HepG2 (cell line): ENCODE measurements at regions not wholly inside any gene's neighbourhood (a gene's known extent, or its start where the extent isn't known, plus 50 kb on each side); places are given as distances from the start of the nearest gene placed in this dataset.

Source experiments
- ATAC-seq: fragments of 200-7000 bp; cut with Tn5 transposase; 3 replicates; pipeline ENCODE4 v1.9.1; 2020; ENCODE audit warnings: mild to moderate bottlenecking, moderate library complexity
- BruUV-seq: library from RNA; stranded (reverse); fragments of 400-500 nt; replicated peaks from 2 replicates; lab custom pipeline; 2021; lab: Mats Ljungman, UMichigan
- CTCF ChIA-PET: fragments of 300-600 bp; formaldehyde crosslinking; extraction: SDS; loops from one replicate; lab custom pipeline; 2021; ENCODE audit warnings: low total read pairs, inconsistent platforms, low intra/inter-chr PET ratio; lab: Yijun Ruan, JAX
- POLR2A ChIA-PET: fragments of 350-600 bp; sonication (Branson Sonifier 250); formaldehyde crosslinking; loops from one replicate; lab custom pipeline; 2020; ENCODE audit warnings: antibody characterized with exemption, inconsistent platforms; lab: Yijun Ruan, JAX
- DNase-seq: peaks from one replicate; pipeline ENCODE4 v3.0.0-alpha.2; 2015; ENCODE audit warnings: low spot score
- FAIRE-seq: peaks from 3 replicates; lab custom pipeline; 2011; peaks lifted over from hg19 to GRCh38; lab: Jason Lieb, UNC
- H2AFZ ChIP-seq: one replicate; pipeline ENCODE4 v1.6.1; 2011; ENCODE audit warnings: low read length, inconsistent platforms
- H3K27ac ChIP-seq: fragments of 300-600 bp; 3 replicates; pipeline ENCODE4 v1.8.0; 2011; ENCODE audit warnings: mixed run types, mild to moderate bottlenecking, mixed read lengths, low read length, inconsistent platforms; ENCODE audit not compliant: insufficient read depth; ENCODE audit errors: extremely low read length
- H3K27me3 ChIP-seq, 2 experiments: fragments of 200-600 bp in 1 of 2; 2 replicates in 1 of 2; 3 replicates in 1 of 2; pipeline versions ENCODE4 v1.6.0 to v1.8.0; 2011; ENCODE audit warnings: low read length in 2 of 2, mild to moderate bottlenecking in 2 of 2, moderate library complexity in 2 of 2, inconsistent platforms in 1 of 2; ENCODE audit not compliant: insufficient read depth in 2 of 2, control insufficient read depth in 1 of 2
- H3K36me3 ChIP-seq, 2 experiments: fragments of 200-600 bp in 1 of 2; replicated peaks in 1 of 2; 2 replicates in 1 of 2; 3 replicates in 1 of 2; pipeline versions ENCODE4 v1.5.1 to v1.8.0; 2011; ENCODE audit warnings: low read length in 2 of 2, inconsistent platforms in 1 of 2; ENCODE audit not compliant: insufficient read depth in 2 of 2, control insufficient read depth in 1 of 2
- H3K4me1 ChIP-seq: 2 replicates; pipeline ENCODE4 v1.5.1; 2012; ENCODE audit warnings: low read length, inconsistent platforms; ENCODE audit not compliant: insufficient read depth
- H3K4me2 ChIP-seq: 2 replicates; pipeline ENCODE4 v1.6.0; 2011; ENCODE audit warnings: low read depth, low read length, inconsistent platforms
- H3K4me3 ChIP-seq, 3 experiments: fragments of 200-600 bp in 1 of 3; sonication (generic), shearing (Covaris generic) in 1 of 3; replicated peaks in 1 of 3; 2 replicates each; pipeline ENCODE4 v1.5.1; 2011 to 2016; ENCODE audit warnings: low read length in 3 of 3, inconsistent platforms in 2 of 3, low read depth in 2 of 3, mild to moderate bottlenecking in 2 of 3, control low read depth in 1 of 3, mixed read lengths in 1 of 3; ENCODE audit not compliant: insufficient read depth in 1 of 3
- H3K79me2 ChIP-seq: one replicate; pipeline ENCODE4 v1.6.1; 2011; ENCODE audit warnings: low read length, inconsistent platforms; ENCODE audit not compliant: insufficient read depth
- H3K9ac ChIP-seq: 2 replicates; pipeline ENCODE4 v1.6.0; 2011; ENCODE audit warnings: mild to moderate bottlenecking, low read depth, low read length, inconsistent platforms; ENCODE audit not compliant: insufficient read depth
- H3K9me3 ChIP-seq: 2 replicates; pipeline ENCODE4 v1.5.1; 2012; ENCODE audit warnings: mild to moderate bottlenecking, low read length
- H4K20me1 ChIP-seq: 2 replicates; pipeline ENCODE4 v1.6.0; 2011; ENCODE audit warnings: inconsistent platforms, mild to moderate bottlenecking, low read length, moderate library complexity; ENCODE audit not compliant: insufficient read depth
- BCLAF1 ChIP-seq: fragments of 450-650 bp; IDR thresholded peaks from 2 replicates; pipeline ENCODE4 v1.6.1; 2017; ENCODE audit warnings: mild to moderate bottlenecking
- HMG20A ChIP-seq: IDR thresholded peaks from 2 replicates; pipeline ENCODE4 v1.6.1; 2016; ENCODE audit warnings: borderline replicate concordance
- NFE2 ChIP-seq: sonication (generic); formaldehyde crosslinking; IDR thresholded peaks from 2 replicates; pipeline ENCODE4 v1.4.0; 2020; ENCODE audit warnings: missing genetic modification reagents
- NKX3-1 ChIP-seq: sonication (generic); formaldehyde crosslinking; IDR thresholded peaks from 2 replicates; pipeline ENCODE4 v1.5.0; 2020; ENCODE audit warnings: missing genetic modification reagents
- PHF5A ChIP-seq: IDR thresholded peaks from one replicate; pipeline ENCODE4 v1.6.1; 2018; ENCODE audit warnings: low read depth, missing genetic modification reagents; ENCODE audit not compliant: unreplicated experiment
- PLSCR1 ChIP-seq: sonication (generic); formaldehyde crosslinking; IDR thresholded peaks from 2 replicates; pipeline ENCODE4 v1.5.0; 2020; ENCODE audit warnings: missing genetic modification reagents, mild to moderate bottlenecking, borderline replicate concordance
- SRSF4 ChIP-seq: fragments of 200-400 bp; formaldehyde crosslinking; IDR thresholded peaks from one replicate; pipeline ENCODE4 v1.6.1; 2018; ENCODE audit warnings: mild to moderate bottlenecking, low read depth, low read length, moderate library complexity; ENCODE audit not compliant: poor library complexity, severe bottlenecking
- TBP ChIP-seq: sonication (generic); formaldehyde crosslinking; IDR thresholded peaks from 2 replicates; pipeline ENCODE4 v1.5.0; 2020; ENCODE audit warnings: missing genetic modification reagents
- ZBTB33 ChIP-seq: sonication (generic); formaldehyde crosslinking; IDR thresholded peaks from 2 replicates; pipeline ENCODE4 v1.4.0; 2020; ENCODE audit warnings: missing genetic modification reagents
- ZC3H4 ChIP-seq: sonication (generic); formaldehyde crosslinking; IDR thresholded peaks from 2 replicates; pipeline ENCODE4 v1.4.0; 2020; ENCODE audit warnings: missing genetic modification reagents, borderline replicate concordance
- ZFP37 ChIP-seq: sonication (generic); formaldehyde crosslinking; IDR thresholded peaks from 2 replicates; pipeline ENCODE4 v1.4.0; 2020; ENCODE audit warnings: missing genetic modification reagents, borderline replicate concordance
- ZNF720 ChIP-seq: sonication (generic); formaldehyde crosslinking; IDR thresholded peaks from 2 replicates; pipeline ENCODE4 v1.4.0; 2020; ENCODE audit warnings: missing genetic modification reagents
- WGBS: methylation state at CpG from one replicate; pipeline ENCODE4 v1.1.6; 2017; ENCODE audit warnings: low lambda C conversion rate; 5-methylcytosine and 5-hydroxymethylcytosine counted together
- in situ Hi-C: cut with HindIII; loops from 2 replicates; pipeline ENCODE4 v1.10.0; 2017; ENCODE audit warnings: low pct_unique_long_range_greater_than_20kb; ENCODE audit not compliant: extremely low pct_ligation_motif_present
- intact Hi-C: fragments of 100-400 bp; cut with micrococcal nuclease; formaldehyde crosslinking; loops from one replicate; pipeline ENCODE4 v1.10.0; 2022; ENCODE audit not compliant: unreplicated experiment

GRCh38 chr6:132950566-132950965 lies 136.2 kb downstream of the RPS12 start:
- ChIA-PET CTCF (no interaction called here), POLR2A (no interaction called here)
- H3K4me3 ChIP-seq, result no peak overlapping the region
- no peaks in the 10 kb centered on the region for H3K9me3 ChIP-seq
- DNase-seq (no peak), ATAC-seq (no peak), FAIRE-seq (no peak)
- WGBS, result 84% methylated on average over 3 of the region's 3 CpGs
- intact Hi-C loops, result no loop called here
- H3K36me3 ChIP-seq, result no peaks in the 10 kb centered on the region
- no peaks in the 10 kb centered on the region for H4K20me1 ChIP-seq
- H3K4me2 ChIP-seq, result no peak overlapping the region
- H3K27ac ChIP-seq, result no peak overlapping the region
- no peak overlapping the region for H3K9ac ChIP-seq
- TF ChIP-seq BCLAF1, result no peak
- TF ChIP-seq, all 625 proteins: peak for 0
- BruUV-seq, result no TSS peak
- Histone ChIP-seq H2AFZ (no peak overlapping the region), H3K27me3 (peaks cover 0 to 3% of the 10 kb centered on the region in 2 experiments; a peak in 2 of 5 replicates), H3K79me2 (no peaks in the 10 kb centered on the region), H3K4me1 (peaks cover 16% of the 10 kb centered on the region)
- in situ Hi-C loops, result no loop called here

- intact Hi-C loops (no loop called here), in situ Hi-C loops (no loop called here)
- H3K27me3 ChIP-seq, result peaks cover 0 to 3% of the 10 kb centered on the region in 2 experiments; a peak in 2 of 5 replicates
- H2AFZ ChIP-seq, result no peak overlapping the region
- no peak overlapping the region for H3K4me3 ChIP-seq
- no peaks in the 10 kb centered on the region for H4K20me1 ChIP-seq
- ATAC-seq (no peak), FAIRE-seq (no peak), DNase-seq (peak; percentile 45)
- H3K4me1 ChIP-seq, result peaks cover 16% of the 10 kb centered on the region
- H3K9me3 ChIP-seq, result no peaks in the 10 kb centered on the region
- CTCF ChIA-PET, result no interaction called here
- BruUV-seq, result no TSS peak
- no peak overlapping the region for H3K27ac ChIP-seq
- POLR2A ChIA-PET, result no interaction called here
- WGBS, result 19% methylated on average over 6 of the region's 6 CpGs
- H3K79me2 ChIP-seq, result no peaks in the 10 kb centered on the region
- H3K9ac ChIP-seq, result no peak overlapping the region
- H3K4me2 ChIP-seq, result no peak overlapping the region
- no peaks in the 10 kb centered on the region for H3K36me3 ChIP-seq
- peak; percentile 66; the same call in 1 of the 2 replicates for TF ChIP-seq HMG20A (CRISPR knock-in tag)
- no peak for TF ChIP-seq ZNF720 (CRISPR knock-in tag)
- TF ChIP-seq SRSF4, result no peak
- no peak for TF ChIP-seq ZC3H4 (CRISPR knock-in tag)
- no peak for TF ChIP-seq PLSCR1 (CRISPR knock-in tag)
- no peak for TF ChIP-seq NFE2 (CRISPR knock-in tag)
- no peak for TF ChIP-seq TBP (CRISPR knock-in tag)
- no peak for TF ChIP-seq PHF5A
- no peak for TF ChIP-seq ZFP37 (CRISPR knock-in tag)
- TF ChIP-seq ZBTB33 (CRISPR knock-in tag), result no peak
- no peak for TF ChIP-seq NKX3-1 (CRISPR knock-in tag)
Observed at GRCh38 chr6:132952031-132952867, 137.9 kb downstream of the RPS12 start.
